GM12878 (cell line): ENCODE measurements at regions not wholly inside any gene's neighbourhood (a gene's known extent, or its start where the extent isn't known, plus 50 kb on each side); places are given as distances from the start of the nearest gene placed in this dataset.
"Not testable (repeated sequence)": the region's sequence is repeated elsewhere in the genome, so short reads cannot be mapped to it uniquely, and the experiment has no call there.

Experiments used
- ATAC-seq: fragments of 200-7000 bp; cut with Tn5 transposase; 3 replicates; pipeline ENCODE4 v1.9.1; 2020; ENCODE audit warnings: mild to moderate bottlenecking, moderate library complexity
- BruUV-seq: library from RNA; stranded (reverse); fragments of 400-500 nt; replicated peaks from 2 replicates; lab custom pipeline; 2021; lab: Mats Ljungman, UMichigan
- CTCF ChIA-PET: fragments of 300-600 bp; sonication (Branson Sonifier 250); formaldehyde crosslinking; extraction: SDS; loops from one replicate; lab custom pipeline; 2021; ENCODE audit warnings: inconsistent platforms; lab: Yijun Ruan, JAX
- POLR2A ChIA-PET: fragments of 350-600 bp; formaldehyde crosslinking; extraction: SDS; loops from one replicate; lab custom pipeline; 2021; ENCODE audit warnings: inconsistent platforms; lab: Charles Lee
- RAD21 ChIA-PET: fragments of 300-600 bp; sonication (Branson Sonifier 250); formaldehyde crosslinking; loops from one replicate; lab custom pipeline; 2023; ENCODE audit warnings: antibody characterized with exemption; ENCODE audit not compliant: unreplicated experiment; lab: Charles Lee
- SMC1A ChIA-PET: fragments of 300-600 bp; sonication (Branson Sonifier 250); formaldehyde crosslinking; loops from one replicate; lab custom pipeline; 2023; ENCODE audit not compliant: unreplicated experiment, uncharacterized antibody; lab: Charles Lee
- DNase-seq: peaks from one replicate; pipeline ENCODE4 v3.0.0-alpha.2; 2011; ENCODE audit warnings: low read depth, low spot score
- FAIRE-seq: peaks from 3 replicates; lab custom pipeline; 2011; peaks lifted over from hg19 to GRCh38; lab: Jason Lieb, UNC
- H2AFZ ChIP-seq: 2 replicates; pipeline ENCODE4 v1.6.0; 2011; ENCODE audit warnings: low read depth, low read length, control low read depth; ENCODE audit not compliant: control insufficient read depth
- H3K27ac ChIP-seq: 2 replicates; pipeline ENCODE4 v1.5.1; 2011; ENCODE audit warnings: control low read depth; ENCODE audit not compliant: control insufficient read depth, insufficient read depth
- H3K27me3 ChIP-seq, 2 experiments: replicated peaks in 1 of 2; 2 replicates each; pipeline versions ENCODE4 v1.6.0 to v1.6.1; 2011; ENCODE audit warnings: low read length in 1 of 2; ENCODE audit not compliant: control insufficient read depth in 2 of 2, insufficient read depth in 2 of 2
- H3K36me3 ChIP-seq, 2 experiments: 2 replicates each; pipeline ENCODE4 v1.5.1; 2011; ENCODE audit warnings: low read length in 1 of 2; ENCODE audit not compliant: control insufficient read depth in 2 of 2, insufficient read depth in 2 of 2
- H3K4me1 ChIP-seq: 2 replicates; pipeline ENCODE4 v1.6.1; 2011; ENCODE audit warnings: mild to moderate bottlenecking, low read length, moderate library complexity, mixed read lengths; ENCODE audit not compliant: control insufficient read depth, insufficient read depth
- H3K4me2 ChIP-seq: 2 replicates; pipeline ENCODE4 v1.6.0; 2011; ENCODE audit warnings: control low read depth; ENCODE audit not compliant: control insufficient read depth, insufficient read depth
- H3K4me3 ChIP-seq: fragments of 200-600 bp; sonication (generic); 2 replicates; pipeline ENCODE4 v1.5.1; 2016
- H3K79me2 ChIP-seq: 2 replicates; pipeline ENCODE4 v1.6.0; 2011; ENCODE audit warnings: low read length; ENCODE audit not compliant: control insufficient read depth, insufficient read depth
- H3K9ac ChIP-seq: 2 replicates; pipeline ENCODE4 v1.8.0; 2011; ENCODE audit warnings: low read length, control low read depth, mixed read lengths; ENCODE audit not compliant: control insufficient read depth, insufficient read depth
- H3K9me3 ChIP-seq: replicated peaks from 3 replicates; pipeline ENCODE4 v1.5.1; 2011; ENCODE audit warnings: mild to moderate bottlenecking, low read length; ENCODE audit not compliant: control insufficient read depth, insufficient read depth
- H4K20me1 ChIP-seq: 2 replicates; pipeline ENCODE4 v1.6.0; 2011; ENCODE audit not compliant: control insufficient read depth, insufficient read depth
- ATF2 ChIP-seq: IDR thresholded peaks from 2 replicates; pipeline ENCODE4 v1.6.1; 2012; ENCODE audit warnings: low read length, inconsistent platforms
- BMI1 ChIP-seq: fragments of 450-650 bp; IDR thresholded peaks from 2 replicates; pipeline ENCODE4 v1.6.1; 2016; ENCODE audit warnings: mild to moderate bottlenecking, moderate library complexity, borderline replicate concordance
- ELK1 ChIP-seq: IDR thresholded peaks from 2 replicates; pipeline ENCODE4 v1.6.1; 2012; ENCODE audit warnings: low read depth, low read length, improper control_type of control experiment
- IKZF2 ChIP-seq, 2 experiments: fragments of 450-650 bp; IDR thresholded peaks; 2 replicates each; pipeline ENCODE4 v1.6.1; 2017; ENCODE audit warnings: mild to moderate bottlenecking in 2 of 2, moderate library complexity in 2 of 2
- RAD21 ChIP-seq: IDR thresholded peaks from 2 replicates; pipeline ENCODE4 v1.6.1; 2011; ENCODE audit warnings: mild to moderate bottlenecking, low read depth, low read length, moderate library complexity; ENCODE audit not compliant: insufficient read depth
- SMAD5 ChIP-seq: IDR thresholded peaks from 2 replicates; pipeline ENCODE4 v1.6.1; 2016; ENCODE audit warnings: antibody characterized with exemption, low read depth
- ZBED1 ChIP-seq: IDR thresholded peaks from 2 replicates; pipeline ENCODE4 v1.6.1; 2016; ENCODE audit warnings: borderline replicate concordance
- ZNF592 ChIP-seq: fragments of 450-650 bp; IDR thresholded peaks from 2 replicates; pipeline ENCODE4 v1.6.1; 2017; ENCODE audit warnings: mild to moderate bottlenecking, moderate library complexity
- WGBS: methylation state at CpG from one replicate; pipeline ENCODE4 v1.1.6; 2016; ENCODE audit warnings: low lambda C conversion rate; ENCODE audit not compliant: insufficient replicate concordance, insufficient coverage; ENCODE audit errors: missing lambda C conversion rate; 5-methylcytosine and 5-hydroxymethylcytosine counted together
- in situ Hi-C: fragments of 300-500 bp; cut with MboI; formaldehyde crosslinking; loops from 9 replicates; pipeline ENCODE4 v1.14.3; 2018; ENCODE audit warnings: mixed read lengths
- intact Hi-C: fragments of 100-400 bp; cut with micrococcal nuclease; formaldehyde crosslinking; loops from one replicate; pipeline ENCODE4 v1.14.2; 2022; ENCODE audit not compliant: unreplicated experiment

- TF ChIP-seq ATF2 (no peak), ELK1 (no peak), RAD21 (no peak), ZBED1 (no peak), BMI1 (no peak), ZNF592 (no peak), IKZF2 (IDR thresholded peaks at IDR 0.05) (no peak), SMAD5 (no peak)
Measured at GRCh38 chr1:59204001-59204400, 92.9 kb upstream of the FGGY start (continued).

GRCh38 chr1:59206616-59207015 is 90.3 kb upstream of the FGGY start:
- H3K36me3 ChIP-seq, H3K27ac ChIP-seq, H3K27me3 ChIP-seq, H3K9me3 ChIP-seq, SMC1A ChIA-PET, in situ Hi-C loops, FAIRE-seq, DNase-seq, H4K20me1 ChIP-seq, H3K4me1 ChIP-seq, H3K4me3 ChIP-seq, intact Hi-C loops, BruUV-seq, CTCF ChIA-PET, H3K9ac ChIP-seq, H3K79me2 ChIP-seq, ATAC-seq, H3K4me2 ChIP-seq, H2AFZ ChIP-seq, RAD21 ChIA-PET: not testable (repeated sequence)
- POLR2A ChIA-PET: interaction anchor here (0.7 kb wide), 1 partner anchor 57 kb away, joined by 3 read pairs; no protein-coding TSS in a partner anchor
- WGBS: 59% methylated on average over 4 of the region's 4 CpGs

GRCh38 chr1:59210430-59210829 is 86.5 kb upstream of the FGGY start:
- H3K4me2 ChIP-seq, POLR2A ChIA-PET, ATAC-seq, in situ Hi-C loops, BruUV-seq, H3K27ac ChIP-seq, CTCF ChIA-PET, H4K20me1 ChIP-seq, intact Hi-C loops, H3K4me3 ChIP-seq, H3K9ac ChIP-seq, H3K79me2 ChIP-seq, RAD21 ChIA-PET, DNase-seq, SMC1A ChIA-PET, H3K27me3 ChIP-seq, H3K36me3 ChIP-seq, H2AFZ ChIP-seq, H3K9me3 ChIP-seq, FAIRE-seq, H3K4me1 ChIP-seq: not testable (repeated sequence)
- WGBS: 48% methylated on average over 3 of the region's 3 CpGs
